GM21423 (cell line): ENCODE measurements at regions not wholly inside any gene's neighbourhood (a gene's known extent, or its start where the extent isn't known, plus 50 kb on each side); places are given as distances from the start of the nearest gene placed in this dataset.

Source experiments
- ATAC-seq: cut with Tn5 transposase; IDR thresholded peaks from one replicate; pipeline ENCODE4 v1.9.1; 2021; ENCODE audit warnings: mild to moderate bottlenecking, moderate library complexity; ENCODE audit not compliant: unreplicated experiment

- ATAC-seq = no peak
Observed at GRCh38 chr18:2433366-2433765, 137.9 kb downstream of the METTL4 start.

- no peak for ATAC-seq
Observed at GRCh38 chr18:2441544-2441943, 129.8 kb downstream of the METTL4 start.

GRCh38 chr18:2442006-2442405, 129.3 kb downstream of the METTL4 start:
- no peak for ATAC-seq

- no peak for ATAC-seq
Observed at GRCh38 chr18:2442726-2443275, 128.5 kb downstream of the METTL4 start.

GRCh38 chr18:2444201-2444875, 127.0 kb downstream of the METTL4 start:
- ATAC-seq = no peak

GRCh38 chr18:2448565-2449151, 122.6 kb downstream of the METTL4 start:
- no peak for ATAC-seq

- ATAC-seq = no peak
Observed at GRCh38 chr18:2451556-2451955, 119.7 kb downstream of the METTL4 start.

GRCh38 chr18:2459886-2460285, 111.4 kb downstream of the METTL4 start:
- ATAC-seq = no peak

GRCh38 chr18:2466978-2467377, 104.3 kb downstream of the METTL4 start:
- no peak for ATAC-seq

- no peak for ATAC-seq
Observed at GRCh38 chr18:2468051-2468450, 103.3 kb downstream of the METTL4 start.

GRCh38 chr18:2471523-2471922, 99.8 kb downstream of the METTL4 start:
- no peak for ATAC-seq

- ATAC-seq = no peak
Observed at GRCh38 chr18:2478662-2479061, 92.6 kb downstream of the METTL4 start.

- ATAC-seq = no peak
Observed at GRCh38 chr18:2480536-2480935, 90.8 kb downstream of the METTL4 start.

- ATAC-seq = no peak
Observed at GRCh38 chr18:2482706-2483475, 88.4 kb downstream of the METTL4 start.

GRCh38 chr18:2485983-2486382, 85.3 kb downstream of the METTL4 start:
- no peak for ATAC-seq

GRCh38 chr18:2486426-2486825, 84.9 kb downstream of the METTL4 start:
- ATAC-seq = no peak
